Fibroblast of skin of left quadriceps (primary cell): ENCODE measurements at regions not wholly inside any gene's neighbourhood (a gene's known extent, or its start where the extent isn't known, plus 50 kb on each side); places are given as distances from the start of the nearest gene placed in this dataset.

Experiments
- DNase-seq, 2 experiments: peaks; one replicate each; pipeline ENCODE4 v3.0.0-alpha.2; 2013; ENCODE audit warnings: low read depth in 2 of 2

- no peak for DNase-seq
Measured at GRCh38 chr14:54090274-54090673, 133.6 kb upstream of the BMP4 start.

- no peak for DNase-seq
Measured at GRCh38 chr14:54094765-54095164, 138.1 kb upstream of the BMP4 start.

GRCh38 chr14:54098536-54098935 lies 141.9 kb upstream of the BMP4 start:
- no peak for DNase-seq

- DNase-seq: no peak
Measured at GRCh38 chr14:54102051-54102456, 145.4 kb upstream of the BMP4 start.

- DNase-seq: no peak
Measured at GRCh38 chr14:54102530-54102929, 145.9 kb upstream of the BMP4 start.

- no peak for DNase-seq
Measured at GRCh38 chr14:54104601-54105145, 148.0 kb upstream of the BMP4 start.

- DNase-seq: no peak
Measured at GRCh38 chr14:54105406-54105805, 148.8 kb upstream of the BMP4 start.

GRCh38 chr14:54105898-54106297 lies 149.3 kb upstream of the BMP4 start:
- no peak for DNase-seq

GRCh38 chr14:54106661-54107377 lies 150.2 kb upstream of the BMP4 start:
- no peak for DNase-seq

- peak; percentile 52 for DNase-seq
Measured at GRCh38 chr14:54108481-54109471, 152.2 kb upstream of the BMP4 start.

- no peak for DNase-seq
Measured at GRCh38 chr14:54109521-54110120, 153.0 kb upstream of the BMP4 start.

- DNase-seq: no peak
Measured at GRCh38 chr14:54114941-54115340, 158.3 kb upstream of the BMP4 start.

GRCh38 chr14:54116198-54116885 lies 159.7 kb upstream of the BMP4 start:
- no peak for DNase-seq

GRCh38 chr14:54116972-54117371 lies 160.3 kb upstream of the BMP4 start:
- DNase-seq: no peak

GRCh38 chr14:54117396-54117795 lies 160.8 kb upstream of the BMP4 start:
- DNase-seq: no peak

- DNase-seq: no peak
Measured at GRCh38 chr14:54117924-54118323, 161.3 kb upstream of the BMP4 start.

- DNase-seq: no peak
Measured at GRCh38 chr14:54120260-54120659, 163.6 kb upstream of the BMP4 start.

GRCh38 chr14:54121466-54122027 lies 164.9 kb upstream of the BMP4 start:
- no peak for DNase-seq

- no peak for DNase-seq
Measured at GRCh38 chr14:54123841-54124240, 167.2 kb upstream of the BMP4 start.

GRCh38 chr14:54125109-54125508 lies 168.5 kb upstream of the BMP4 start:
- no peak for DNase-seq

GRCh38 chr14:54126947-54127346 lies 170.3 kb upstream of the BMP4 start:
- no peak for DNase-seq
